Heart left ventricle (tissue), 13 donors: ENCODE measurements at regions not wholly inside any gene's neighbourhood (a gene's known extent, or its start where the extent isn't known, plus 50 kb on each side); places are given as distances from the start of the nearest gene placed in this dataset.

Source experiments
- CTCF ChIP-seq, 12 donors: fragments of 200-600 bp; sonication (generic) in 4 of 12; IDR thresholded peaks; one replicate each; pipeline versions ENCODE4 v1.5.0 to v1.8.0; 2018 to 2022; ENCODE audit warnings: antibody characterized with exemption in 12 of 12, mild to moderate bottlenecking in 5 of 12
- POLR2A ChIP-seq, 2 donors: fragments of 450-650 bp; IDR thresholded peaks; one replicate each; pipeline ENCODE4 v1.6.1; 2017; ENCODE audit warnings: antibody characterized with exemption in 2 of 2, mild to moderate bottlenecking in 2 of 2, moderate library complexity in 2 of 2
- donor health status: ischemic (EF 13 %, LVEDD 7.1; RV severe dilation, severe dysfunction).
- donor health status: DM: no; HTN: yes; CAD: no.
- donor health status: DM: no; HTN: no; CAD: no.
- donor health status: ischemic (EF 25% LVEDD 6.9; RV normal size, moderate dysfunction).
- donor health status: ischemic (EF 25% LVEDD 5.7; RV mildly dilated, moderate dysfunction).
- donor health status: ischemic (EF 35%, LVEDD 5.7; RV mildly dilated, moderate dysfunction).
- donor health status: nonischemic (EF 11% LVEDD 7.7; RV severe dilation, severe dysfunction).
- donor health status: DM: yes; HTN: yes; CAD: no.
- donor health status: PGD.
- donor health status: ischemic (EF 29% LVEDD 5.4; RV normal size, mild dysfunction).
- donor health status: nonischemic (EF 23%, LVEDD 6.1; RV moderate dilation, normal function).

GRCh38 chr3:24714436-24714835 lies 219.8 kb upstream of the THRB start:
- TF ChIP-seq CTCF (IDR thresholded peaks at IDR 0.05), result no peak
- no peak for TF ChIP-seq POLR2A (IDR thresholded peaks at IDR 0.05)
